GM10248 (cell line): ENCODE measurements at regions not wholly inside any gene's neighbourhood (a gene's known extent, or its start where the extent isn't known, plus 50 kb on each side); places are given as distances from the start of the nearest gene placed in this dataset.

Experiments used
- CTCF ChIA-PET: fragments of 300-600 bp; sonication (Branson Sonifier 250); formaldehyde crosslinking; extraction: SDS; loops from one replicate; lab custom pipeline; 2021; ENCODE audit warnings: antibody characterized with exemption; lab: Yijun Ruan, JAX
- POLR2A ChIA-PET: fragments of 350-650 bp; sonication (Branson Sonifier 250); formaldehyde crosslinking; extraction: SDS; loops from one replicate; lab custom pipeline; 2020; ENCODE audit warnings: antibody characterized with exemption; lab: Yijun Ruan, JAX
- DNase-seq: peaks from one replicate; pipeline ENCODE4 v3.0.0; 2012; ENCODE audit errors: extremely low spot score
- TF ChIP-seq, protein P1 (sequence below): IDR thresholded peaks from 2 replicates; pipeline ENCODE4 v1.5.1; 2012; ENCODE audit warnings: mild to moderate bottlenecking, low read depth; ENCODE audit errors: extremely low read depth, missing control alignments, control extremely low read depth

DNA sequence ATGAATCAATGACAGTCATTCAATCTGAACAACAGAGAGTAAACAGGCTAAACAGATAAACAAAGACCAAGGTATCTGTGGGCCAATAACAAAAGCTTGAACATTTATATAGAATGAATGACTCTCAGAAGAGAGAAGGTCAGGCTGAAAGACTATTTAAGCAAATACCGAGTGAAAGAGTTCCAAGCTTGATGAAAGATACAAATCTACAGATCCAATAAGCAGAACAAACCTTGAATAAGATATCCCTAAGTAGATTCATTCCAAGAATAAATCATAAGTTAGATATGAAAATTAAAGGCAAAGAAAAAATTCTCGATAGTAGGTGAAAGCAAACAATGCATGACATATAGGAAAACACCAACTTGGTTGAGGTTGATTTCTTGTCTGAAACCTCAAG lies 376.4 kb upstream of the IGFBP3 start:
- ChIA-PET POLR2A (no interaction called here), CTCF (interaction anchor here (1.6 kb wide), 1 partner anchor 11 kb away, joined by 3 read pairs; no protein-coding TSS in a partner anchor)
- TF ChIP-seq, protein P1, sequence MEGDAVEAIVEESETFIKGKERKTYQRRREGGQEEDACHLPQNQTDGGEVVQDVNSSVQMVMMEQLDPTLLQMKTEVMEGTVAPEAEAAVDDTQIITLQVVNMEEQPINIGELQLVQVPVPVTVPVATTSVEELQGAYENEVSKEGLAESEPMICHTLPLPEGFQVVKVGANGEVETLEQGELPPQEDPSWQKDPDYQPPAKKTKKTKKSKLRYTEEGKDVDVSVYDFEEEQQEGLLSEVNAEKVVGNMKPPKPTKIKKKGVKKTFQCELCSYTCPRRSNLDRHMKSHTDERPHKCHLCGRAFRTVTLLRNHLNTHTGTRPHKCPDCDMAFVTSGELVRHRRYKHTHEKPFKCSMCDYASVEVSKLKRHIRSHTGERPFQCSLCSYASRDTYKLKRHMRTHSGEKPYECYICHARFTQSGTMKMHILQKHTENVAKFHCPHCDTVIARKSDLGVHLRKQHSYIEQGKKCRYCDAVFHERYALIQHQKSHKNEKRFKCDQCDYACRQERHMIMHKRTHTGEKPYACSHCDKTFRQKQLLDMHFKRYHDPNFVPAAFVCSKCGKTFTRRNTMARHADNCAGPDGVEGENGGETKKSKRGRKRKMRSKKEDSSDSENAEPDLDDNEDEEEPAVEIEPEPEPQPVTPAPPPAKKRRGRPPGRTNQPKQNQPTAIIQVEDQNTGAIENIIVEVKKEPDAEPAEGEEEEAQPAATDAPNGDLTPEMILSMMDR, result no peak
- DNase-seq, result no peak

- TF ChIP-seq, protein P1, result no peak
- DNase-seq, result no peak
- ChIA-PET CTCF (no interaction called here), POLR2A (no interaction called here)
Measured at GRCh38 chr7:46296526-46296925, 375.5 kb upstream of the IGFBP3 start.

DNA sequence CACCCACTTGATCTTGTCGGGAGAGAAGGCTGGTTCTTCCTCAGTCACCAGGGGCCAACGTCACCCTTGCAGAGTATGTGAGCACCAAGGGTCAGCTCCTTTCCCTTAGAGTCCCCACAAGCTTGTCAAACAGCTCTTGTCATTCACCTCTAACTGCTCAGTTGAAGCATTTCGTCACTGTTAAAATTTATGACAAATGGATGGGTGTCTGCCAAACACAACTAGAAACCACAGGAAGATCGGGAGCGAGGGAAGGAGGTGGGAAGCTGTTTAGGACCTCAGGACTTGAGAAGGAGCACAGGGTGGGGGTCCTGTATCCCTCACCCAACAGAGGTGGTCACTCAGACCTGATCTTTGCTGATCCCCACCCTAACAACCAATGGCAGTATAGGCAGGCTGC lies 373.3 kb upstream of the IGFBP3 start:
- ChIA-PET POLR2A (interaction anchor here (0.6 kb wide), 1 partner anchor 214 kb away, joined by 6 read pairs; no protein-coding TSS in a partner anchor), CTCF (no interaction called here)
- DNase-seq, result no peak
- TF ChIP-seq, protein P1, result no peak

- TF ChIP-seq, protein P1, result no peak
- CTCF ChIA-PET, result no interaction called here
- no peak for DNase-seq
- POLR2A ChIA-PET, result no interaction called here
Measured at GRCh38 chr7:46292741-46293140, 371.7 kb upstream of the IGFBP3 start.

DNA sequence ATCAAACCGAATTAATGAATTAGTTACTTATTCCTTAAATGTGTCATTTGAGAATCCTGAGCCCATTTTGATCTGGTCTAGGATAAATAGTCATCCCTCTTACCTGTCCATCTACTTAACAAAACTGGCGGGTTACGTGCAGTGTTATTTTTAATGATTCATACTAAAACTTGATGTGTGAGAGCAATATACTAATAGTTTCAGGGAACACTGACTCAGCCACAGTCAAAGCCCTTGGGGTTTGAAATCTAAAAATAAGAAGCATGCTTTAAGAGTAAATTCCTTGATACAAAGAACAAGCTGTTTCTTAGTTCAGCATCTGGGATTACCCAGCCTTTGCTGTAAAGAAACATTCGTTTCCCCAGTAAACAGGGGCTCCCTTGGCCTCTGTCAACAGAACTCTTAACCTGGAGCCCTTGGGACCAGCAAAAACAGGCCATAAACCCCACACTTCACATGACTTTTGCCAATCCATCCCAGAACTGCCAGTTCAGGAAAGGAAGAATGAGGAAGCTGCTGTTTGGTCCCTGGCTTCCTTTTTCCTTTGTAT lies 370.6 kb upstream of the IGFBP3 start:
- ChIA-PET CTCF (no interaction called here), POLR2A (no interaction called here)
- TF ChIP-seq, protein P1, result no peak
- no peak for DNase-seq

DNA sequence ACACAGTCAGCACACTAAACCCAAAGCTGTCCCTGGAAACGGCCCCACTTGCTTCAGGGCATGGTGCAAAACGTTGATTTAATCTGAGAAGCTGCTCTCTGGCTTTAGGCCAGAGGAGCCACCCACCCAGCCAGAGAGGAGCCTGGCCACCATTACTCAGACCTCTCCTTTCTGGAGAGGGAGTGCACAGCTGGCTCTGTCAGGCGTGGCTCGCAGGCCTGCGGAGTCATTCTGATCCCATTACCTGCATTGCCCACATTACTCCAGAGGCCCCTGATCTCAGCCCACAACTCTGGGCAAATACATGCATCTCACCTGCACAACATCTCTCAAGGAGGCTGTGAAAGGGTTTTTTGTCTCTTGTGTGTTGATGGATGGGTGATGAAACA lies 370.0 kb upstream of the IGFBP3 start:
- TF ChIP-seq, protein P1, result no peak
- POLR2A ChIA-PET, result no interaction called here
- DNase-seq, result peak; percentile 13
- CTCF ChIA-PET, result no interaction called here
